K562 (cell line): ENCODE measurements at regions not wholly inside any gene's neighbourhood (a gene's known extent, or its start where the extent isn't known, plus 50 kb on each side); places are given as distances from the start of the nearest gene placed in this dataset.

Source experiments
- ATAC-seq: fragments of 200-7000 bp; cut with Tn5 transposase; 3 replicates; pipeline ENCODE4 v1.9.1; 2020; ENCODE audit warnings: moderate library complexity
- BruUV-seq: library from RNA; stranded (reverse); fragments of 400-500 nt; replicated peaks from 2 replicates; lab custom pipeline; 2021; lab: Mats Ljungman, UMichigan
- CTCF ChIA-PET: fragments of 300-600 bp; formaldehyde crosslinking; extraction: SDS; loops from one replicate; lab custom pipeline; 2021; ENCODE audit warnings: low intra/inter-chr PET ratio; lab: Yijun Ruan, JAX
- POLR2A ChIA-PET: fragments of 300-600, 350-650 bp; sonication (Branson Sonifier 250); formaldehyde crosslinking; extraction: SDS; loops from one replicate; lab custom pipeline; 2021; ENCODE audit warnings: antibody characterized with exemption, inconsistent platforms; lab: Yijun Ruan, JAX
- DNase-seq, 4 experiments: peaks; one replicate each; pipeline versions ENCODE4 v3.0.0 to v3.0.0-alpha.2; 2011 to 2018; ENCODE audit warnings: low spot score in 3 of 4, mixed read lengths in 3 of 4; ENCODE audit errors: extremely low read depth in 1 of 4
- FAIRE-seq: peaks from 2 replicates; lab custom pipeline; 2011; peaks lifted over from hg19 to GRCh38; lab: Jason Lieb, UNC
- H2AFZ ChIP-seq: 2 replicates; pipeline ENCODE4 v1.6.0; 2011; ENCODE audit warnings: low read depth, low read length, control low read depth, inconsistent platforms
- H3K27ac ChIP-seq: fragments of 200-600 bp; 3 replicates; pipeline ENCODE4 v1.8.0; 2011; ENCODE audit warnings: low read depth, mild to moderate bottlenecking, control low read depth, inconsistent platforms, low read length, moderate library complexity, mixed read lengths; ENCODE audit errors: extremely low read depth
- H3K27me3 ChIP-seq, 2 experiments: fragments of 300-600 bp in 1 of 2; 2 replicates in 1 of 2; 3 replicates in 1 of 2; pipeline versions ENCODE4 v1.6.0 to v1.8.0; 2011; ENCODE audit warnings: inconsistent platforms in 2 of 2, low read length in 2 of 2, mild to moderate bottlenecking in 1 of 2, mixed read lengths in 1 of 2, moderate library complexity in 1 of 2; ENCODE audit not compliant: control insufficient read depth in 2 of 2, insufficient read depth in 2 of 2
- H3K36me3 ChIP-seq: fragments of 300-600 bp; 3 replicates; pipeline ENCODE4 v1.8.0; 2011; ENCODE audit warnings: mild to moderate bottlenecking, low read length, inconsistent platforms; ENCODE audit not compliant: control insufficient read depth, insufficient read depth
- H3K4me1 ChIP-seq, 2 experiments: fragments of 200-600 bp in 1 of 2; replicated peaks in 1 of 2; 2 replicates in 1 of 2; 3 replicates in 1 of 2; pipeline versions ENCODE4 v1.5.1 to v1.8.0; 2011; ENCODE audit warnings: inconsistent platforms in 2 of 2, low read length in 2 of 2, mild to moderate bottlenecking in 1 of 2, mixed read lengths in 1 of 2, moderate library complexity in 1 of 2; ENCODE audit not compliant: control insufficient read depth in 2 of 2, insufficient read depth in 2 of 2
- H3K4me2 ChIP-seq: 2 replicates; pipeline ENCODE4 v1.6.1; 2011; ENCODE audit warnings: low read length, control low read depth, inconsistent platforms, mixed read lengths; ENCODE audit not compliant: insufficient read depth
- H3K4me3 ChIP-seq: fragments of 200-600 bp; sonication (generic), shearing (Covaris generic); 2 replicates; pipeline ENCODE4 v1.5.1; 2016; ENCODE audit warnings: control low read depth, inconsistent platforms
- H3K79me2 ChIP-seq: fragments of 200-600 bp; 3 replicates; pipeline ENCODE4 v1.8.0; 2011; ENCODE audit warnings: low read length, inconsistent platforms; ENCODE audit not compliant: control insufficient read depth, insufficient read depth
- H3K9ac ChIP-seq, 2 experiments: 2 replicates each; pipeline versions ENCODE4 v1.6.0 to v1.6.1; 2011; ENCODE audit warnings: low read depth in 2 of 2, low read length in 2 of 2, control low read depth in 1 of 2, inconsistent platforms in 1 of 2, mild to moderate bottlenecking in 1 of 2, mixed read lengths in 1 of 2; ENCODE audit not compliant: insufficient read depth in 1 of 2
- H3K9me1 ChIP-seq: one replicate; pipeline ENCODE4 v1.6.0; 2011; ENCODE audit warnings: inconsistent platforms, mild to moderate bottlenecking, low read length, moderate library complexity; ENCODE audit not compliant: control insufficient read depth, insufficient read depth
- H3K9me3 ChIP-seq: replicated peaks from 2 replicates; pipeline ENCODE4 v1.5.1; 2011; ENCODE audit warnings: low read depth, low read length, inconsistent platforms; ENCODE audit not compliant: control insufficient read depth, insufficient read depth
- H4K20me1 ChIP-seq: replicated peaks from 2 replicates; pipeline ENCODE4 v1.6.1; 2011; ENCODE audit warnings: low read length, inconsistent platforms, mixed read lengths; ENCODE audit not compliant: control insufficient read depth, insufficient read depth
- BMI1 ChIP-seq: fragments of 150-350 bp; IDR thresholded peaks from 2 replicates; pipeline ENCODE4 v1.6.1; 2014; ENCODE audit warnings: low read length
- BRF1 ChIP-seq: IDR thresholded peaks from 3 replicates; pipeline ENCODE4 v1.6.1; 2011; ENCODE audit warnings: borderline replicate concordance, mild to moderate bottlenecking; ENCODE audit not compliant: insufficient read length; ENCODE audit errors: extremely low read depth
- CC2D1A ChIP-seq: fragments of 450-650 bp; IDR thresholded peaks from 2 replicates; pipeline ENCODE4 v1.6.1; 2017; ENCODE audit warnings: mild to moderate bottlenecking
- CTBP1 ChIP-seq: fragments of 450-650 bp; IDR thresholded peaks from 2 replicates; pipeline ENCODE4 v1.6.1; 2016; ENCODE audit warnings: borderline replicate concordance
- EGR1 ChIP-seq: fragments of 450-650 bp; conservative IDR thresholded peaks from 2 replicates; pipeline ENCODE4 v1.6.1; 2017; ENCODE audit warnings: mild to moderate bottlenecking
- FOXK1 ChIP-seq: sonication (generic); formaldehyde crosslinking; IDR thresholded peaks from 2 replicates; pipeline ENCODE4 v1.8.0; 2022; ENCODE audit warnings: missing genetic modification reagents, mild to moderate bottlenecking, borderline replicate concordance
- FOXM1 ChIP-seq, 2 experiments: fragments of 450-650 bp in 1 of 2; sonication (generic) in 1 of 2; formaldehyde crosslinking in 1 of 2; IDR thresholded peaks; 2 replicates each; pipeline versions ENCODE4 v1.6.1 to v1.9.0; 2017 to 2022; ENCODE audit warnings: low read depth in 2 of 2, mild to moderate bottlenecking in 2 of 2, missing genetic modification reagents in 1 of 2, moderate library complexity in 1 of 2
- GABPA ChIP-seq: fragments of 200-800 bp; sonication (Bioruptor generic); conservative IDR thresholded peaks from 2 replicates; pipeline ENCODE4 v1.6.1; 2016; ENCODE audit warnings: low read depth, missing genetic modification characterization, missing compliant biosample characterization
- GATAD2A ChIP-seq: fragments of 450-650 bp; IDR thresholded peaks from 2 replicates; pipeline ENCODE4 v1.6.1; 2017
- KDM2B ChIP-seq: fragments of 250-450 bp; sonication (Bioruptor Pico); IDR thresholded peaks from 2 replicates; pipeline ENCODE4 v1.8.0; 2021; ENCODE audit warnings: mild to moderate bottlenecking, moderate library complexity
- KLF13 ChIP-seq: fragments of 450-650 bp; IDR thresholded peaks from 2 replicates; pipeline ENCODE4 v1.6.1; 2016; ENCODE audit warnings: missing genetic modification characterization, low read depth, mild to moderate bottlenecking, missing compliant biosample characterization, moderate library complexity, borderline replicate concordance
- MBD2 ChIP-seq: sonication (generic); IDR thresholded peaks from 2 replicates; pipeline ENCODE4 v1.6.1; 2016; ENCODE audit warnings: low read depth, borderline replicate concordance
- MED1 ChIP-seq: sonication (generic); formaldehyde crosslinking; IDR thresholded peaks from 2 replicates; pipeline ENCODE4 v1.8.1; 2023; ENCODE audit warnings: missing genetic modification reagents, borderline replicate concordance
- MEF2A ChIP-seq: IDR thresholded peaks from 2 replicates; pipeline ENCODE4 v1.6.1; 2011; ENCODE audit warnings: low read depth, mild to moderate bottlenecking, low read length, moderate library complexity; ENCODE audit not compliant: control insufficient read depth
- RBM22 ChIP-seq: fragments of 200-400 bp; formaldehyde crosslinking; IDR thresholded peaks from 2 replicates; pipeline ENCODE4 v1.6.1; 2018; ENCODE audit warnings: low read length, low read depth; ENCODE audit not compliant: poor library complexity, severe bottlenecking
- ZBTB7A ChIP-seq: IDR thresholded peaks from 2 replicates; pipeline ENCODE4 v1.6.1; 2011; ENCODE audit warnings: low read depth, mild to moderate bottlenecking, low read length, moderate library complexity, borderline replicate concordance; ENCODE audit not compliant: control insufficient read depth
- WGBS: fragments of 100-300 bp; shearing (Covaris generic); methylation state at CpG from one replicate; pipeline ENCODE4 v1.1.6; 2016; ENCODE audit warnings: low coverage, mixed read lengths; ENCODE audit not compliant: insufficient coverage; ENCODE audit errors: missing lambda C conversion rate; 5-methylcytosine and 5-hydroxymethylcytosine counted together
- in situ Hi-C: fragments of 300-500 bp; cut with MboI; formaldehyde crosslinking; loops from 4 replicates; pipeline ENCODE4 v1.15.0; 2018; ENCODE audit warnings: inconsistent platforms, mixed read lengths
- intact Hi-C: fragments of 100-400 bp; cut with micrococcal nuclease; formaldehyde crosslinking; loops from 2 replicates; pipeline ENCODE4 v1.14.2; 2022
- TF ChIP-seq, protein P1 (sequence below), 2 experiments: fragments of 450-650 bp in 1 of 2; IDR thresholded peaks; 2 replicates each; pipeline ENCODE4 v1.6.1; 2011 to 2017; ENCODE audit warnings: low read depth in 2 of 2, antibody characterized with exemption in 1 of 2, borderline replicate concordance in 1 of 2, low read length in 1 of 2, mild to moderate bottlenecking in 1 of 2, mixed read lengths in 1 of 2; ENCODE audit not compliant: control insufficient read depth in 1 of 2
- TF ChIP-seq, protein P2 (sequence below), 3 experiments: IDR thresholded peaks in 2 of 3; conservative IDR thresholded peaks in 1 of 3; 2 replicates each; pipeline ENCODE4 v1.5.1; 2011 to 2012; ENCODE audit warnings: low read length in 3 of 3, mild to moderate bottlenecking in 3 of 3, control low read depth in 2 of 3, improper control_type of control experiment in 1 of 3, inconsistent platforms in 1 of 3, low read depth in 1 of 3, mixed read lengths in 1 of 3, moderate library complexity in 1 of 3; ENCODE audit not compliant: insufficient read depth in 2 of 3

DNA sequence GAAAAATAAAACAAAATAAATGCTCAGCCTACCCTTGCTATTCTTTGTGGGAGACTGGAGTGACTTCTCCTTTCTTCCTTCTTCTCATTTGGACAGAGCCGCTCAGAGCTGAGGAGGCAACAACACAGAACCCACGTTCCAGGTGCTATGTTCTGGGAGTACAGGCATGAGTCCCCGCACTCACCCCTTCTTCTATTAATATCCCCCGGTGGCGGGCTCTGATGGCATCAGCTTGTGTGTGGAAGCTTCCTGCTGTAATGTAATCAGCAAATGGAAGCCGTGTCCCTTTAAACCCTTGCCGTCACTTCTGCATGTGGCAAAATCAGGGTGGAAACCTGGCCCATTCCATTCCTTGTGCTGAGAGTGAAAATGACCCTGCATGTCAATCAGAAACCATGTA lies 116.9 kb upstream of the ADARB2 start (continued):
- no peak for TF ChIP-seq RBM22
- TF ChIP-seq BRF1: no peak

DNA sequence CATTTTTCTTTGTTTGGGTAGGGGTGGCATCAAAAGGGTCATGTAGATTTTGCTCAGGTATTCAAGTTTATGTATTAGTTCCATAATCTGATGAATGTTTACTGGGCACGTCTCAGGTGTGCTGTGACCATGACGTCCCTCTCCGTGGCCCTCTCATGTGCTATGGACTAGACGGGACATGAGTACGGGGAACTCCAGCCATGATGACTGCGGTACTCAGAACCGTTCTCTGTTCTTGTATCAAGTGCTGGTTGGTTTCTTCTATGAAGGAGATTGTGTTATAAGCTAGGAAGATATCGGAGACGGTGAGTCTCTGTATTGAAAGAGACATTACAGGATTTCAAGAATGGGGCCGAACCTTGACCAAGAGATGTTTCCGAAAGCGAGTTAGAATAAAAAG lies 116.5 kb upstream of the ADARB2 start:
- in situ Hi-C loops: no loop called here
- BruUV-seq: no TSS peak
- FAIRE-seq (no peak), DNase-seq (no peak), ATAC-seq (no peak)
- intact Hi-C loops: no loop called here
- H3K36me3 ChIP-seq: no peaks in the 10 kb centered on the region
- H3K27me3 ChIP-seq: peaks cover 7 to 12% of the 10 kb centered on the region in 2 experiments; a peak in 3 of 5 replicates
- POLR2A ChIA-PET: no interaction called here
- no peaks in the 10 kb centered on the region for H3K79me2 ChIP-seq
- H4K20me1 ChIP-seq: no peaks in the 10 kb centered on the region
- no peaks in the 10 kb centered on the region for H3K9me3 ChIP-seq
- CTCF ChIA-PET: no interaction called here
- H3K9ac ChIP-seq: no peak overlapping the region
- H3K9me1 ChIP-seq: no peaks in the 10 kb centered on the region
- H2AFZ ChIP-seq: no peak overlapping the region
- H3K4me3 ChIP-seq: no peak overlapping the region
- WGBS: 0% methylated on average over 12 of the region's 12 CpGs
- no peaks in the 10 kb centered on the region for H3K4me1 ChIP-seq
- H3K27ac ChIP-seq: no peak overlapping the region
- no peak overlapping the region for H3K4me2 ChIP-seq
- no peak for TF ChIP-seq KDM2B (CRISPR knock-in tag)
- TF ChIP-seq CTBP1: no peak
- TF ChIP-seq MED1: no peak
- no peak for TF ChIP-seq KLF13
- no peak for TF ChIP-seq MEF2A
- TF ChIP-seq GATAD2A: no peak
- no peak for TF ChIP-seq CC2D1A
- TF ChIP-seq, protein P1, sequence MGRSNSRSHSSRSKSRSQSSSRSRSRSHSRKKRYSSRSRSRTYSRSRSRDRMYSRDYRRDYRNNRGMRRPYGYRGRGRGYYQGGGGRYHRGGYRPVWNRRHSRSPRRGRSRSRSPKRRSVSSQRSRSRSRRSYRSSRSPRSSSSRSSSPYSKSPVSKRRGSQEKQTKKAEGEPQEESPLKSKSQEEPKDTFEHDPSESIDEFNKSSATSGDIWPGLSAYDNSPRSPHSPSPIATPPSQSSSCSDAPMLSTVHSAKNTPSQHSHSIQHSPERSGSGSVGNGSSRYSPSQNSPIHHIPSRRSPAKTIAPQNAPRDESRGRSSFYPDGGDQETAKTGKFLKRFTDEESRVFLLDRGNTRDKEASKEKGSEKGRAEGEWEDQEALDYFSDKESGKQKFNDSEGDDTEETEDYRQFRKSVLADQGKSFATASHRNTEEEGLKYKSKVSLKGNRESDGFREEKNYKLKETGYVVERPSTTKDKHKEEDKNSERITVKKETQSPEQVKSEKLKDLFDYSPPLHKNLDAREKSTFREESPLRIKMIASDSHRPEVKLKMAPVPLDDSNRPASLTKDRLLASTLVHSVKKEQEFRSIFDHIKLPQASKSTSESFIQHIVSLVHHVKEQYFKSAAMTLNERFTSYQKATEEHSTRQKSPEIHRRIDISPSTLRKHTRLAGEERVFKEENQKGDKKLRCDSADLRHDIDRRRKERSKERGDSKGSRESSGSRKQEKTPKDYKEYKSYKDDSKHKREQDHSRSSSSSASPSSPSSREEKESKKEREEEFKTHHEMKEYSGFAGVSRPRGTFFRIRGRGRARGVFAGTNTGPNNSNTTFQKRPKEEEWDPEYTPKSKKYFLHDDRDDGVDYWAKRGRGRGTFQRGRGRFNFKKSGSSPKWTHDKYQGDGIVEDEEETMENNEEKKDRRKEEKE (IDR thresholded peaks at IDR 0.05; ENCODE audit: borderline replicate concordance in 1 of 2, control insufficient read depth in 1 of 2, low read depth in 2 of 2, low read length in 1 of 2): no peak
- TF ChIP-seq, protein P2, sequence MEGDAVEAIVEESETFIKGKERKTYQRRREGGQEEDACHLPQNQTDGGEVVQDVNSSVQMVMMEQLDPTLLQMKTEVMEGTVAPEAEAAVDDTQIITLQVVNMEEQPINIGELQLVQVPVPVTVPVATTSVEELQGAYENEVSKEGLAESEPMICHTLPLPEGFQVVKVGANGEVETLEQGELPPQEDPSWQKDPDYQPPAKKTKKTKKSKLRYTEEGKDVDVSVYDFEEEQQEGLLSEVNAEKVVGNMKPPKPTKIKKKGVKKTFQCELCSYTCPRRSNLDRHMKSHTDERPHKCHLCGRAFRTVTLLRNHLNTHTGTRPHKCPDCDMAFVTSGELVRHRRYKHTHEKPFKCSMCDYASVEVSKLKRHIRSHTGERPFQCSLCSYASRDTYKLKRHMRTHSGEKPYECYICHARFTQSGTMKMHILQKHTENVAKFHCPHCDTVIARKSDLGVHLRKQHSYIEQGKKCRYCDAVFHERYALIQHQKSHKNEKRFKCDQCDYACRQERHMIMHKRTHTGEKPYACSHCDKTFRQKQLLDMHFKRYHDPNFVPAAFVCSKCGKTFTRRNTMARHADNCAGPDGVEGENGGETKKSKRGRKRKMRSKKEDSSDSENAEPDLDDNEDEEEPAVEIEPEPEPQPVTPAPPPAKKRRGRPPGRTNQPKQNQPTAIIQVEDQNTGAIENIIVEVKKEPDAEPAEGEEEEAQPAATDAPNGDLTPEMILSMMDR (IDR thresholded peaks at IDR 0.05 in 2 of 3, conservative IDR thresholded peaks at IDR 0.05 in 1 of 3; ENCODE audit: insufficient read depth in 2 of 3, low read depth in 1 of 3, low read length in 3 of 3): no peak
- no peak for TF ChIP-seq EGR1
- TF ChIP-seq MBD2: no peak
- TF ChIP-seq BMI1: no peak
- TF ChIP-seq FOXK1: no peak
- no peak for TF ChIP-seq FOXM1 (IDR thresholded peaks at IDR 0.05; ENCODE audit: low read depth)
- no peak for TF ChIP-seq FOXM1 (CRISPR knock-in tag; IDR thresholded peaks at IDR 0.05; ENCODE audit: low read depth)
- TF ChIP-seq ZBTB7A: no peak
- TF ChIP-seq GABPA (tag): no peak
